ENCODE measurements at regions not wholly inside any gene's neighbourhood (a gene's known extent, or its start where the extent isn't known, plus 50 kb on each side); places are given as distances from the start of the nearest gene placed in this dataset.

- no peak overlapping the region for H3K4me3 ChIP-seq (ENCODE audit: extremely low read depth in 1 of 4, insufficient read depth in 2 of 4, low read depth in 3 of 4, low read length in 4 of 4)
- 0 out of 2 replicates have a peak overlapping the region, but pooled peaks have one; percentile 38 for H4K8ac ChIP-seq (ENCODE audit: extremely low read depth, insufficient read depth, low read length)
- no peak overlapping the region for H3K18ac ChIP-seq (ENCODE audit: extremely low read depth, low read length)
- 0 out of 7 replicates have a peak, but pooled peaks cover 0 to 2% (median 0%) of the 10 kb centered on the region in 4 experiments for H3K4me1 ChIP-seq (replicated peaks in 1 of 4; ENCODE audit: control insufficient read depth in 3 of 4, insufficient read depth in 4 of 4, low read length in 3 of 4)
- H4K20me1 ChIP-seq (replicated peaks in 1 of 2; ENCODE audit: control insufficient read depth in 1 of 2, insufficient read depth in 2 of 2, low read length in 2 of 2): no peaks in the 10 kb centered on the region
- DNase-seq (ENCODE audit: low read depth in 1 of 2, low spot score in 2 of 2): no peak
- H3K36me3 ChIP-seq (ENCODE audit: control insufficient read depth in 2 of 4, insufficient read depth in 4 of 4, low read length in 3 of 4): no peaks in the 10 kb centered on the region
- H3K56ac ChIP-seq (replicated peaks; ENCODE audit: insufficient read length, low read depth, low read length): no peak overlapping the region
- no peaks in the 10 kb centered on the region for H3K79me1 ChIP-seq (ENCODE audit: low read depth, low read length)
- H2BK12ac ChIP-seq (ENCODE audit: low read depth, low read length): no peak overlapping the region
- no peak overlapping the region for H3K23ac ChIP-seq (ENCODE audit: insufficient read length)
- no peaks in the 10 kb centered on the region for H3K27me3 ChIP-seq (replicated peaks in 1 of 4; ENCODE audit: control insufficient read depth in 3 of 4, extremely low read depth in 1 of 4, insufficient read depth in 3 of 4, low read length in 3 of 4)
- no peak overlapping the region for H3K4ac ChIP-seq (replicated peaks; ENCODE audit: insufficient read length, low read depth, low read length)
- no peak for TF ChIP-seq RBBP5 (IDR thresholded peaks at IDR 0.05; ENCODE audit: borderline replicate concordance, low read depth, low read length)
- no peak for TF ChIP-seq KDM4A (IDR thresholded peaks at IDR 0.05; ENCODE audit: low read depth, low read length, severe bottlenecking)
- no peak for TF ChIP-seq EGR1 (IDR thresholded peaks at IDR 0.05; ENCODE audit: borderline replicate concordance, low read depth, low read length)
- no peak for TF ChIP-seq ATF3 (IDR thresholded peaks at IDR 0.05; ENCODE audit: insufficient read depth, low read depth, low read length)
- TF ChIP-seq HDAC2 (IDR thresholded peaks at IDR 0.05; ENCODE audit: borderline replicate concordance in 1 of 2, low read depth in 2 of 2, low read length in 2 of 2): no peak
- TF ChIP-seq SUZ12 (IDR thresholded peaks at IDR 0.05; ENCODE audit: low read length): no peak
- no peak for TF ChIP-seq SAP30 (IDR thresholded peaks at IDR 0.05; ENCODE audit: insufficient read depth, insufficient replicate concordance, low read length)
- TF ChIP-seq POLR2A (IDR thresholded peaks at IDR 0.05; ENCODE audit: control extremely low read depth in 1 of 2, low read depth in 2 of 2, low read length in 2 of 2): no peak
- H3K14ac ChIP-seq (ENCODE audit: insufficient read length): no peak overlapping the region
- H2BK120ac ChIP-seq (replicated peaks; ENCODE audit: low read depth, low read length): no peak overlapping the region
- no peak overlapping the region for H4K91ac ChIP-seq (replicated peaks; ENCODE audit: insufficient read length, low read length)
- H3K9me3 ChIP-seq (ENCODE audit: insufficient read depth in 2 of 2, low read depth in 1 of 2, low read length in 1 of 2): peaks cover 0 to 3% of the 10 kb centered on the region in 2 experiments; a peak in 1 of 4 replicates
- no peak for FAIRE-seq
- H2AFZ ChIP-seq (ENCODE audit: low read length): peak overlapping the region; percentile 87; the same call in 1 of the 2 replicates
- H3K79me2 ChIP-seq (ENCODE audit: control insufficient read depth in 1 of 2, insufficient read depth in 2 of 2, low read length in 2 of 2): no peaks in the 10 kb centered on the region
- H3K9ac ChIP-seq (replicated peaks in 1 of 4; ENCODE audit: extremely low read depth in 1 of 4, low read depth in 3 of 4, low read length in 3 of 4): no peak overlapping the region
- H3K4me2 ChIP-seq (ENCODE audit: insufficient read depth in 1 of 2, low read depth in 2 of 2, low read length in 2 of 2): no peak overlapping the region
- no peak overlapping the region for H3K27ac ChIP-seq (ENCODE audit: low read depth, low read length)
- ChIA-PET CTCF (ENCODE audit: partially characterized antibody) (interaction anchor here (0.5 to 3.1 kb wide), 32 partner anchors 9 to 773 kb away, joined by 3 to 24 read pairs (median 4); no protein-coding TSS in a partner anchor), POLR2A (ENCODE audit: partially characterized antibody) (no interaction called here)
- 93% methylated on average over 4 of the region's 4 CpGs; no CpG with 5 or more reads in 1 of the 2 experiments for WGBS, 2 experiments (ENCODE audit: extremely low coverage in 1 of 2, insufficient coverage in 1 of 2, insufficient read length in 1 of 2, insufficient replicate concordance in 2 of 2, low coverage in 1 of 2, low lambda C conversion rate in 2 of 2, missing lambda C conversion rate in 1 of 2)
- no peak overlapping the region for H2BK5ac ChIP-seq (ENCODE audit: low read depth, low read length)
- H2BK20ac ChIP-seq (ENCODE audit: low read length): no peak overlapping the region
- H4K5ac ChIP-seq (ENCODE audit: insufficient read length, low read depth, low read length): no peak overlapping the region
- H2AK5ac ChIP-seq (ENCODE audit: low read depth, low read length): no peak overlapping the region
- 0 out of 2 replicates have a peak, but pooled peaks cover 2% of the 10 kb centered on the region for H3K23me2 ChIP-seq (ENCODE audit: low read depth, low read length)
- no peak overlapping the region for H2BK15ac ChIP-seq (ENCODE audit: low read length)
Observed at GRCh38 chr11:100525197-100525596, 161.9 kb upstream of the ARHGAP42 start.
